ENCODE measurements at regions not wholly inside any gene's neighbourhood (a gene's known extent, or its start where the extent isn't known, plus 50 kb on each side); places are given as distances from the start of the nearest gene placed in this dataset.

GRCh38 chr1:74818241-74818640 is 85.3 kb downstream of the TYW3 start:
- H3K36me3 Mint-ChIP-seq: no peaks in the 10 kb centered on the region
- DNase-seq (no peak), ATAC-seq (no peak)
- H3K4me1 Mint-ChIP-seq: no peaks in the 10 kb centered on the region
- H3K27ac Mint-ChIP-seq: no peak overlapping the region
- H3K9me3 Mint-ChIP-seq (ENCODE audit: low read depth): no peaks in the 10 kb centered on the region
- no peaks in the 10 kb centered on the region for H3K27me3 Mint-ChIP-seq
- CTCF ChIA-PET: no interaction called here
- no peak overlapping the region for H3K4me3 Mint-ChIP-seq

DNA sequence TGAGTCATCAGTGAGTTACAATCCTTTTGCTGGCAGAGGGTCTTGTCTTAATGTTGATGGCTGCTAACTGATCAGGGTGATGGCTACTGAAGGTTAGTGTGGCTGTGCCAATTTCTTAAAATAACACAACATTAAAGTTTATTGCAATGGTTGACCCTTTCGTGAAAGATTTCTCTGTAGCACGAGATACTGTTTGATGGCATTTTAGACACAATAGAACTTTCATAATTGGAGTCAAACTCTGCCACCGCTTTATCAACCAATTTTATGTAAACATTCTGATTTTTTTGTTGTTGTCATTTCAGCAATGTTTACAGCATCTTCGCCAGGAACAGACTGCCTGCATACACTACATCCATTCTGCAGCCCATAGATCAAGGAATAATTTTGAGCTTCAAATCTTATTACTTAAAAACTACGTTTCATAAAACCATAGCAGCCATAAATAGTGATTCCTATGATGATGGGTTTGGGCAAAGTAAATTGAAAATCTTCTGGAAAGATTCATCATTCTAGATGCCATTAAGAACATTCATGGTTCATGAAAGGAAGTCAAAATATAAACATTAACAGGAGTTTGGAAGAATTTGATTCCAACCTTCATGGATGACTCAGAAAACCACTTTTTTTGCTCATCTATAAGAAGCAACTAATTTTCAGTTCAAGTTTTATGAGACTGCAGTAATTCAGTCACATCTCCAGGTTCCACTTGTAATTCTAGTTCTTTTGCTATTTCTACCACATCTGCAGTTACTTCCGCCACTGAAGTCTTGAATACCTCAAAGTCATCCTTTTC is 85.9 kb downstream of the TYW3 start:
- no peaks in the 10 kb centered on the region for H3K4me1 Mint-ChIP-seq

GRCh38 chr1:74822851-74823401 is 90.0 kb downstream of the TYW3 start:
- Mint-ChIP-seq H3K9me3 (ENCODE audit: low read depth) (no peaks in the 10 kb centered on the region), H3K4me1 (no peaks in the 10 kb centered on the region), H3K27ac (no peak overlapping the region), H3K4me3 (no peak overlapping the region), H3K27me3 (no peaks in the 10 kb centered on the region), H3K36me3 (no peaks in the 10 kb centered on the region)
- DNase-seq: no peak
- no peak for ATAC-seq
- CTCF ChIA-PET: no interaction called here

More for the DNA sequence above, 85.9 kb downstream of the TYW3 start:
- H3K4me3 Mint-ChIP-seq: no peak overlapping the region
- no peaks in the 10 kb centered on the region for H3K9me3 Mint-ChIP-seq (ENCODE audit: low read depth)
- no peak overlapping the region for H3K27ac Mint-ChIP-seq
- CTCF ChIA-PET: no interaction called here
- H3K27me3 Mint-ChIP-seq: no peaks in the 10 kb centered on the region
- ATAC-seq: no peak
- H3K36me3 Mint-ChIP-seq: no peaks in the 10 kb centered on the region
- no peak for DNase-seq

DNA sequence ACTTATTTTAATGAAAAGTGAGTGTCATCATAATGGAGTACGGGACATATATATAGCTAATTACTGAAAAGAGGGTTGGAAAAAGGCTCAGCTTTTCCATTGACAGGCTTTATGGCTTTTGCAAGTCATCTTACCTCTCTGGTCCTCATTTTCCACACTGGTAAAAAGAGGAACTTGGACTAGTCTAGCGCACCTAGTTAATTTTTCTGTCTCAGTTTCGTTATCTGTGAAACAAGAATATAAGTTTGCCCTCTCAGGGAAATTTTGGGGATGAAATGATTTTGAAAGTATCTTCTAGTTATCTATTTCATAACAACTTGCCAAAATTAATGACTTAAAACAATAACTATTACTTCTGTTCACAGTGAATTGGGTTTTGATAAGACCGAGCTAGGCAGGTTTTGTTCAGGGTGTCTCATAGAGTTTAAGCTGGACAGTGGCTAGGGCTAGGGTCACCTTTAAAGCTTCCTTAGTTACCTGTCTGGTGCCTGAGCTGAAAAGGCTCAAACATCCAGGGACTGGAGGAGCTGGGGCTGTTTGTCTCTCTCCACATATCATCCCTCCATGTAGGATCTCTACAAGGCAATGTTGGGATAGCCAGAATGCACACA is 91.7 kb downstream of the TYW3 start:
- CTCF ChIA-PET: no interaction called here
- no peaks in the 10 kb centered on the region for H3K4me1 Mint-ChIP-seq
- ATAC-seq (no peak), DNase-seq (no peak)
- H3K27ac Mint-ChIP-seq: no peak overlapping the region
- H3K27me3 Mint-ChIP-seq: no peaks in the 10 kb centered on the region
- no peaks in the 10 kb centered on the region for H3K9me3 Mint-ChIP-seq (ENCODE audit: low read depth)
- no peak overlapping the region for H3K4me3 Mint-ChIP-seq
- H3K36me3 Mint-ChIP-seq: no peaks in the 10 kb centered on the region

- Mint-ChIP-seq H3K4me1 (no peaks in the 10 kb centered on the region), H3K27me3 (no peaks in the 10 kb centered on the region), H3K27ac (no peak overlapping the region), H3K36me3 (no peaks in the 10 kb centered on the region), H3K9me3 (ENCODE audit: low read depth) (no peaks in the 10 kb centered on the region), H3K4me3 (no peak overlapping the region)
- DNase-seq: no peak
- ATAC-seq: no peak
- CTCF ChIA-PET: no interaction called here
These were observed 97.8 kb downstream of the TYW3 start for GRCh38 chr1:74830766-74831165.

GRCh38 chr1:74834261-74834660 is 101.3 kb downstream of the TYW3 start:
- no peaks in the 10 kb centered on the region for H3K9me3 Mint-ChIP-seq (ENCODE audit: low read depth)
- H3K4me1 Mint-ChIP-seq: no peaks in the 10 kb centered on the region
- no peaks in the 10 kb centered on the region for H3K36me3 Mint-ChIP-seq
- ATAC-seq (no peak), DNase-seq (no peak)
- H3K27ac Mint-ChIP-seq: no peak overlapping the region
- no peak overlapping the region for H3K4me3 Mint-ChIP-seq
- CTCF ChIA-PET: no interaction called here
- H3K27me3 Mint-ChIP-seq: no peaks in the 10 kb centered on the region

- CTCF ChIA-PET: no interaction called here
- Mint-ChIP-seq H3K27me3 (no peaks in the 10 kb centered on the region), H3K27ac (no peak overlapping the region), H3K4me3 (no peak overlapping the region), H3K9me3 (ENCODE audit: low read depth) (no peaks in the 10 kb centered on the region), H3K4me1 (no peaks in the 10 kb centered on the region), H3K36me3 (no peaks in the 10 kb centered on the region)
- DNase-seq (no peak), ATAC-seq (no peak)
These were observed 102.1 kb downstream of the TYW3 start for GRCh38 chr1:74835051-74835450.

GRCh38 chr1:74842726-74843125 is 109.8 kb downstream of the TYW3 start:
- no peaks in the 10 kb centered on the region for H3K4me1 Mint-ChIP-seq
- no peaks in the 10 kb centered on the region for H3K9me3 Mint-ChIP-seq (ENCODE audit: low read depth)
- no peak for ATAC-seq
- H3K4me3 Mint-ChIP-seq: no peak overlapping the region
- no peaks in the 10 kb centered on the region for H3K36me3 Mint-ChIP-seq
- DNase-seq: no peak
- H3K27ac Mint-ChIP-seq: no peak overlapping the region
- CTCF ChIA-PET: no interaction called here
- H3K27me3 Mint-ChIP-seq: no peaks in the 10 kb centered on the region

DNA sequence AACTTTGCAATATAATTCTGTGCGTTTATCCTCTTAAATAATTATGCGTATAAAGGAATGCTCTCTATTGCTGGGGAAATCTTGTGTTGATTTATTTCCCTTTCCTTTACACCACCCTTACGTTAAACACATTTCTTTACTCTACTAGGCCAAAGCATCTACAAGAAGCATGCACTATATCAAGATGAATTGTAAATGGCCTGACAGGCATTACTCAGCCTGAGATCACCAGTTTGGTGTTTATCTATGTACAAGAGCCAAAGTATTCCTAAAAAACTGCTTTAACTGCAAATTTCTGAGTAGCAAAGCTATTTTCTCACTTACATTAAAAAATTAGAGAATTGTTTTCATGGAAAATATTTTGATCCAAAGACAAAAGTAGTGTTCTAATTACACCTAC is 114.8 kb downstream of the TYW3 start:
- H3K4me1 Mint-ChIP-seq: no peaks in the 10 kb centered on the region
- ATAC-seq (no peak), DNase-seq (no peak)
- H3K27ac Mint-ChIP-seq: no peak overlapping the region
- no peak overlapping the region for H3K4me3 Mint-ChIP-seq
- H3K9me3 Mint-ChIP-seq (ENCODE audit: low read depth): no peaks in the 10 kb centered on the region
- H3K36me3 Mint-ChIP-seq: no peaks in the 10 kb centered on the region
- no peaks in the 10 kb centered on the region for H3K27me3 Mint-ChIP-seq
- CTCF ChIA-PET: no interaction called here

- Mint-ChIP-seq H3K9me3 (ENCODE audit: low read depth) (no peaks in the 10 kb centered on the region), H3K4me1 (no peaks in the 10 kb centered on the region)
- CTCF ChIA-PET: no interaction called here
These were observed 120.8 kb downstream of the TYW3 start for GRCh38 chr1:74853756-74854155.

DNA sequence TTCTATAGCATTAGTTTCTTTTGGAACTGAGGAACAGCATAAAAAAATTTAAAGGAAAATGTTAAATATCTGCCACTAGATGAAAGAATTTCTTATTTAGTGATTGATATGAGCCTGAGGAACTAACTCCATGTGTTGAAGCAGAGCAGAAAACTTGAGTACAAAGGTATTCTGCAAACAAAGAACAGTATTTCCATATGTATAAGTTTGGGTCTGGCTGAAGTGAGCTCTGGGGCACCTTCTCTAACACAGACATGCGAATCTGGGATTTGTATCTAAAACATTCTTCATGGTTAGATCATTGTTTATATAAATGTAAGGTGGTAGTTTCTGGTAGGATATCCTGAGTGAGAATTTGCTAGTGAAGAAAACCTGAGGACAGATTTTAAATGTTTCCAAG is 123.2 kb downstream of the TYW3 start:
- H3K27ac Mint-ChIP-seq: no peak overlapping the region
- no peak overlapping the region for H3K4me3 Mint-ChIP-seq
- no peaks in the 10 kb centered on the region for H3K36me3 Mint-ChIP-seq
- H3K4me1 Mint-ChIP-seq: no peaks in the 10 kb centered on the region
- CTCF ChIA-PET: no interaction called here
- H3K27me3 Mint-ChIP-seq: no peaks in the 10 kb centered on the region
- H3K9me3 Mint-ChIP-seq (ENCODE audit: low read depth): peaks cover 2% of the 10 kb centered on the region
- ATAC-seq: no peak
- no peak for DNase-seq

More at GRCh38 chr1:74853756-74854155, 120.8 kb downstream of the TYW3 start:
- ATAC-seq: no peak
- no peaks in the 10 kb centered on the region for H3K36me3 Mint-ChIP-seq
- H3K27ac Mint-ChIP-seq: no peak overlapping the region
- H3K4me3 Mint-ChIP-seq: no peak overlapping the region
- no peaks in the 10 kb centered on the region for H3K27me3 Mint-ChIP-seq
- no peak for DNase-seq

GRCh38 chr1:74857676-74858075 is 124.7 kb downstream of the TYW3 start:
- no peak for ATAC-seq
- H3K27ac Mint-ChIP-seq: no peak overlapping the region
- no peak for DNase-seq
- peaks cover 2% of the 10 kb centered on the region for H3K9me3 Mint-ChIP-seq (ENCODE audit: low read depth)
- CTCF ChIA-PET: no interaction called here
- no peaks in the 10 kb centered on the region for H3K4me1 Mint-ChIP-seq
- H3K27me3 Mint-ChIP-seq: no peaks in the 10 kb centered on the region
- no peak overlapping the region for H3K4me3 Mint-ChIP-seq
- H3K36me3 Mint-ChIP-seq: no peaks in the 10 kb centered on the region

DNA sequence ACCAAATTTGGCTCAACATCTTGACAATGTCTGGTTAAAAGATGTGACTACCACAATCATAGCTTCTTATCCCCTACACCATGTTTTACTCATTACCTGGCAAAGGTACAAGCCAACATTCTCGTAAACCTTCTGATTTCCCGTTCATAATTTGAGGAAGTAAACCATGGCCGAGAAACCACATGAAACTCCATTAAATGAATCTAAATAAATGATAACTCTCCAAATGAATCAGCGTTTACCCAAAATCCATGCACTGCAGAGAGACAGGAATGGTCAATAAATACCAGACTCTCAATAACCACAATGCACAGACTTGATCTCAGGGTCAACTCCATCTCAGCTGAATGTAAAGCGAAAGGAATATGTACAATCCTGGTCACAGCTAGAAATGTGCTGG is 125.2 kb downstream of the TYW3 start:
- no peak overlapping the region for H3K4me3 Mint-ChIP-seq
- no peak for DNase-seq
- ATAC-seq: no peak
- no peaks in the 10 kb centered on the region for H3K27me3 Mint-ChIP-seq
- peaks cover 4% of the 10 kb centered on the region for H3K9me3 Mint-ChIP-seq (ENCODE audit: low read depth)
- no peaks in the 10 kb centered on the region for H3K36me3 Mint-ChIP-seq
- H3K4me1 Mint-ChIP-seq: no peaks in the 10 kb centered on the region
- CTCF ChIA-PET: no interaction called here
- no peak overlapping the region for H3K27ac Mint-ChIP-seq

DNA sequence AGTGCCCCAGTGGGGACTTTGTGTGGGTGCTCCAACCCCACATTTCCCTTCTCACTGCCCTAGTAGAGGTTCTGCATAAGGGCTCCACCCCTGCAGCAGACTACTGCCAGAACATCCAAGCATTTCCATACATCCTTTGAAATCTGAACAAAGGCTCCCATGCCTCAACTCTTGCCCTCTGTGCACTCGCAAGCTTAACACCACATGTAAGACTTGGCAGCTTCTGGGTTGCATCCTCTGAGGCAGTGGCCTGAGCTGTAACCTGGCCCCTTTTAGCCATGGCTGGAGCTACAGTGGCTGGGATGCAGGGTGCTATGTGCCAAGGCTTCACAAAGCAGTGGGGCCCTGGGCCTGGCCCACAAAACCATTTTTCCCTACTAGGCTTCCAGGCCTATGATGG is 128.9 kb downstream of the TYW3 start:
- Mint-ChIP-seq H3K9me3 (ENCODE audit: low read depth) (peaks cover 12% of the 10 kb centered on the region), H3K27ac (no peak overlapping the region), H3K4me1 (no peaks in the 10 kb centered on the region), H3K4me3 (no peak overlapping the region), H3K36me3 (no peaks in the 10 kb centered on the region), H3K27me3 (no peaks in the 10 kb centered on the region)
- DNase-seq (no peak), ATAC-seq (no peak)
- CTCF ChIA-PET: no interaction called here

Measured in activated CD8-positive, alpha-beta memory T cell treated with anti-CD3 and anti-CD28 coated beads, Interleukin-2, amount 10 ng/mL, durations not matched to agents 7 days and 5 days (primary cell).